WTC11 (cell line): ENCODE measurements at regions not wholly inside any gene's neighbourhood (a gene's known extent, or its start where the extent isn't known, plus 50 kb on each side); places are given as distances from the start of the nearest gene placed in this dataset.

Source experiments
- ATAC-seq: fragments of 200-7000 bp; cut with Tn5 transposase; 2 replicates; pipeline ENCODE4 v1.10.0; 2021; ENCODE audit warnings: mild to moderate bottlenecking, moderate library complexity
- CTCF ChIA-PET: fragments of 300-600 bp; sonication (Branson Sonifier 250); formaldehyde crosslinking; loops from one replicate; lab custom pipeline; 2021; ENCODE audit warnings: antibody characterized with exemption; lab: Charles Lee
- POLR2A ChIA-PET: fragments of 350-600 bp; sonication (Branson Sonifier 250); formaldehyde crosslinking; loops from one replicate; lab custom pipeline; 2021; ENCODE audit warnings: antibody characterized with exemption; lab: Charles Lee
- DNase-seq: peaks from one replicate; pipeline ENCODE4 v3.0.0; 2021; ENCODE audit warnings: low spot score
- H3K27ac Mint-ChIP-seq: 2 replicates; pipeline ENCODE4 v1.8.0; 2021; ENCODE audit warnings: mixed read lengths
- H3K27me3 Mint-ChIP-seq: 2 replicates; pipeline ENCODE4 v1.8.0; 2021; ENCODE audit warnings: low read depth, mild to moderate bottlenecking, moderate library complexity, mixed read lengths
- H3K36me3 Mint-ChIP-seq: 2 replicates; pipeline ENCODE4 v1.8.0; 2021; ENCODE audit warnings: mixed read lengths
- H3K4me1 Mint-ChIP-seq: 2 replicates; pipeline ENCODE4 v1.8.0; 2022; ENCODE audit warnings: mixed read lengths
- H3K4me3 Mint-ChIP-seq: 2 replicates; pipeline ENCODE4 v1.8.0; 2021; ENCODE audit warnings: mild to moderate bottlenecking, moderate library complexity, mixed read lengths
- H3K9me3 Mint-ChIP-seq: 2 replicates; pipeline ENCODE4 v1.8.0; 2021; ENCODE audit warnings: mixed read lengths
- CBFB ChIP-seq: sonication (generic); formaldehyde crosslinking; IDR thresholded peaks from 2 replicates; pipeline ENCODE4 v1.8.1; 2022; ENCODE audit warnings: mild to moderate bottlenecking, low read depth, missing genetic modification reagents
- ESRRA ChIP-seq: sonication (generic); formaldehyde crosslinking; IDR thresholded peaks from 2 replicates; pipeline ENCODE4 v1.8.1; 2022; ENCODE audit warnings: mild to moderate bottlenecking, missing genetic modification reagents, borderline replicate concordance
- ETV6 ChIP-seq: sonication (generic); formaldehyde crosslinking; IDR thresholded peaks from 2 replicates; pipeline ENCODE4 v1.8.1; 2022; ENCODE audit warnings: mild to moderate bottlenecking, missing genetic modification reagents
- HMGA2 ChIP-seq: fragments of 250-450 bp; sonication (Bioruptor Pico); IDR thresholded peaks from 2 replicates; pipeline ENCODE4 v1.4.0; 2021; ENCODE audit warnings: mild to moderate bottlenecking, moderate library complexity
- NFATC4 ChIP-seq: fragments of 250-450 bp; sonication (Bioruptor Pico); IDR thresholded peaks from 2 replicates; pipeline ENCODE4 v1.9.0; 2021; ENCODE audit warnings: mild to moderate bottlenecking
- NR1H2 ChIP-seq: sonication (generic); formaldehyde crosslinking; IDR thresholded peaks from 2 replicates; pipeline ENCODE4 v1.9.0; 2021; ENCODE audit warnings: mild to moderate bottlenecking, moderate library complexity, missing genetic modification reagents
- NR2C2 ChIP-seq: sonication (generic); formaldehyde crosslinking; IDR thresholded peaks from 2 replicates; pipeline ENCODE4 v1.8.0; 2022; ENCODE audit warnings: mild to moderate bottlenecking, missing genetic modification reagents
- NR3C1 ChIP-seq: sonication (generic); formaldehyde crosslinking; conservative IDR thresholded peaks from 2 replicates; pipeline ENCODE4 v1.8.1; 2023; ENCODE audit warnings: low read depth, mild to moderate bottlenecking, missing genetic modification reagents
- SMAD4 ChIP-seq: sonication (generic); formaldehyde crosslinking; IDR thresholded peaks from 2 replicates; pipeline ENCODE4 v1.8.0; 2022; ENCODE audit warnings: mild to moderate bottlenecking, missing genetic modification reagents
- SP1 ChIP-seq: sonication (generic); formaldehyde crosslinking; conservative IDR thresholded peaks from 2 replicates; pipeline ENCODE4 v1.8.1; 2022; ENCODE audit warnings: missing genetic modification reagents
- TCF7 ChIP-seq: sonication (generic); formaldehyde crosslinking; IDR thresholded peaks from 2 replicates; pipeline ENCODE4 v1.8.0; 2022; ENCODE audit warnings: mild to moderate bottlenecking, low read depth, missing genetic modification reagents, moderate library complexity
- TEAD4 ChIP-seq: sonication (generic); formaldehyde crosslinking; IDR thresholded peaks from 2 replicates; pipeline ENCODE4 v1.8.0; 2022; ENCODE audit warnings: mild to moderate bottlenecking, missing genetic modification reagents
- ZNF138 ChIP-seq: sonication (generic); formaldehyde crosslinking; conservative IDR thresholded peaks from 2 replicates; pipeline ENCODE4 v1.8.1; 2022; ENCODE audit warnings: mild to moderate bottlenecking, moderate library complexity, missing genetic modification reagents
- ZNF416 ChIP-seq: fragments of 250-450 bp; sonication (Bioruptor Pico); IDR thresholded peaks from 2 replicates; pipeline ENCODE4 v1.9.0; 2021; ENCODE audit warnings: mild to moderate bottlenecking, inconsistent platforms
- ZNF671 ChIP-seq: fragments of 250-450 bp; sonication (Bioruptor Pico); IDR thresholded peaks from 2 replicates; pipeline ENCODE4 v1.8.0; 2021; ENCODE audit warnings: mild to moderate bottlenecking
- TF ChIP-seq, protein P1 (sequence below): sonication (generic); formaldehyde crosslinking; IDR thresholded peaks from 2 replicates; pipeline ENCODE4 v1.8.0; 2022; ENCODE audit warnings: mild to moderate bottlenecking, missing genetic modification reagents
- TF ChIP-seq, protein P2 (sequence below): sonication (generic); formaldehyde crosslinking; IDR thresholded peaks from 2 replicates; pipeline ENCODE4 v1.8.0; 2022; ENCODE audit warnings: mild to moderate bottlenecking, missing genetic modification reagents
- TF ChIP-seq, protein P3 (sequence below): fragments of 250-450 bp; sonication (Bioruptor Pico); conservative IDR thresholded peaks from 2 replicates; pipeline ENCODE4 v1.9.0; 2021; ENCODE audit warnings: mild to moderate bottlenecking
- TF ChIP-seq, protein P4 (sequence below): sonication (generic); formaldehyde crosslinking; IDR thresholded peaks from 2 replicates; pipeline ENCODE4 v1.8.1; 2023; ENCODE audit warnings: mild to moderate bottlenecking, missing genetic modification reagents
- TF ChIP-seq, protein P5 (sequence below): sonication (generic); formaldehyde crosslinking; conservative IDR thresholded peaks from 2 replicates; pipeline ENCODE4 v1.8.1; 2023; ENCODE audit warnings: mild to moderate bottlenecking, low read depth, missing genetic modification reagents, moderate library complexity
- TF ChIP-seq, protein P6 (sequence below): sonication (generic); formaldehyde crosslinking; conservative IDR thresholded peaks from 2 replicates; pipeline ENCODE4 v1.8.1; 2022; ENCODE audit warnings: mild to moderate bottlenecking, missing genetic modification reagents
- TF ChIP-seq, protein P7 (sequence below): sonication (generic); formaldehyde crosslinking; IDR thresholded peaks from 2 replicates; pipeline ENCODE4 v1.8.1; 2022; ENCODE audit warnings: mild to moderate bottlenecking, missing genetic modification reagents, moderate library complexity, borderline replicate concordance

DNA sequence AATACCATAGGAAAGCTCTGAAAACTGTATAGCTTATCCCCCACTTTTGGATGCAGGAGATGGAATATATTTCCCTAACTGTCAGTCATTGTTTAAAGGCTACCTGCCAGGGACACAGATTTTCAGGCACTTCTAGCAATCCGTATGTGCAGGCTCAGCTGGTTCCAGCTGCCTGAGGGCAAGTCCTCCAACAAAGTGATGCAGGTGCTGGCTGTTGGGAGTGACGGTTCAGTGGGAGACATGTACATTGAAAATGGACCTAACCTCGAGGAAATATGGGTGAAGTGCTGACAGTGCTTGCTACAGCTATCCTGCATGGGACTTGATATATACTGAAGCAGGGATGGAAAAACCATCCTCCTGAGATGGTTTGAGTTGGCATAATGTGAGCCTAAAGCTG, 153.1 kb upstream of the GAP43 start:
- H3K36me3 Mint-ChIP-seq = 0 out of 2 replicates have a peak, but pooled peaks cover 3% of the 10 kb centered on the region
- no peak for DNase-seq
- no peak overlapping the region for H3K27ac Mint-ChIP-seq
- CTCF ChIA-PET = no interaction called here
- H3K4me1 Mint-ChIP-seq = peaks cover 7% of the 10 kb centered on the region
- ATAC-seq = no peak; the same call in 1 of the 2 replicates
- POLR2A ChIA-PET = no interaction called here
- no peaks in the 10 kb centered on the region for H3K27me3 Mint-ChIP-seq
- no peak for TF ChIP-seq SP1 (CRISPR knock-in tag)
- TF ChIP-seq ESRRA (CRISPR knock-in tag) = no peak
- TF ChIP-seq, protein P1, sequence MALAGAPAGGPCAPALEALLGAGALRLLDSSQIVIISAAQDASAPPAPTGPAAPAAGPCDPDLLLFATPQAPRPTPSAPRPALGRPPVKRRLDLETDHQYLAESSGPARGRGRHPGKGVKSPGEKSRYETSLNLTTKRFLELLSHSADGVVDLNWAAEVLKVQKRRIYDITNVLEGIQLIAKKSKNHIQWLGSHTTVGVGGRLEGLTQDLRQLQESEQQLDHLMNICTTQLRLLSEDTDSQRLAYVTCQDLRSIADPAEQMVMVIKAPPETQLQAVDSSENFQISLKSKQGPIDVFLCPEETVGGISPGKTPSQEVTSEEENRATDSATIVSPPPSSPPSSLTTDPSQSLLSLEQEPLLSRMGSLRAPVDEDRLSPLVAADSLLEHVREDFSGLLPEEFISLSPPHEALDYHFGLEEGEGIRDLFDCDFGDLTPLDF = no peak
- no peak for TF ChIP-seq NR2C2 (CRISPR knock-in tag)
- no peak for TF ChIP-seq ZNF671 (CRISPR knock-in tag)
- TF ChIP-seq HMGA2 (CRISPR knock-in tag) = no peak
- TF ChIP-seq, protein P2, sequence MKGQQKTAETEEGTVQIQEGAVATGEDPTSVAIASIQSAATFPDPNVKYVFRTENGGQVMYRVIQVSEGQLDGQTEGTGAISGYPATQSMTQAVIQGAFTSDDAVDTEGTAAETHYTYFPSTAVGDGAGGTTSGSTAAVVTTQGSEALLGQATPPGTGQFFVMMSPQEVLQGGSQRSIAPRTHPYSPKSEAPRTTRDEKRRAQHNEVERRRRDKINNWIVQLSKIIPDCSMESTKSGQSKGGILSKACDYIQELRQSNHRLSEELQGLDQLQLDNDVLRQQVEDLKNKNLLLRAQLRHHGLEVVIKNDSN (CRISPR knock-in tag) = no peak
- TF ChIP-seq NFATC4 (CRISPR knock-in tag) = no peak
- no peak for TF ChIP-seq ETV6
- no peak for TF ChIP-seq TCF7 (CRISPR knock-in tag)
- TF ChIP-seq, protein P3, sequence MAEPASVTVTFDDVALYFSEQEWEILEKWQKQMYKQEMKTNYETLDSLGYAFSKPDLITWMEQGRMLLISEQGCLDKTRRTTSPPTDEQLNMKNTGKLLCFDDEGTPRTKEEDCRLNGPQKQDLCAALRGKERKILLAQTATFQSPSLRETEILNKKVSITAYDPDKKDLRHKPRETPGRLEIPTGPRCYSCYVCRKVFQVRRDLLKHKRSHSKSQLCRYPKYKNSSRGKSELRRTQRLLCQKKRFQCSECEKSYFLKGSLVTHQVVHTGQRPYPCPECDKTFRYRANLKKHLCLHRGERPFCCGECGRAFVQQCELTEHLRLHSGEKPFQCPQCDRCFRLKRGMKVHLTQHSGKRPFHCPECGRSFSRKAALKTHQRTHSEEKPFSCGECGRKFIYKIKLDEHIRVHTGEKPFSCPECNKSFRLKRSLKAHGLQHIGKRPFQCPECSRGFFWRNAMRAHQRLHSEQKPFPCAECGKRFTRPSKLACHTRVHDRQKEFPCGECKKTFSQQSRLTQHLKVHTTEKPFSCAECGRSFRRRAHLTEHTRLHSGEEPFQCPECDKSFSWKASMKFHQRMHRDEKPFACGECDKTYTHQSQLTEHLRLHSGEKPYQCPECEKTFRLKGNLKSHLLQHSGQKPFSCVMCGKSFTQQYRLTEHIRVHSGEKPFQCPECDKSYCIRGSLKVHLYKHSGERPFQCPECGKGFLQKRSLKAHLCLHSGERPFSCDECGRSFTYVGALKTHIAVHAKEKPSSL = no peak
- TF ChIP-seq CBFB (CRISPR knock-in tag) = no peak
- no peak for TF ChIP-seq NR1H2
- TF ChIP-seq TEAD4 (CRISPR knock-in tag) = no peak
- no peak for TF ChIP-seq NR3C1 (CRISPR knock-in tag)
- peaks cover 4% of the 10 kb centered on the region for H3K9me3 Mint-ChIP-seq
- no peak overlapping the region for H3K4me3 Mint-ChIP-seq

DNA sequence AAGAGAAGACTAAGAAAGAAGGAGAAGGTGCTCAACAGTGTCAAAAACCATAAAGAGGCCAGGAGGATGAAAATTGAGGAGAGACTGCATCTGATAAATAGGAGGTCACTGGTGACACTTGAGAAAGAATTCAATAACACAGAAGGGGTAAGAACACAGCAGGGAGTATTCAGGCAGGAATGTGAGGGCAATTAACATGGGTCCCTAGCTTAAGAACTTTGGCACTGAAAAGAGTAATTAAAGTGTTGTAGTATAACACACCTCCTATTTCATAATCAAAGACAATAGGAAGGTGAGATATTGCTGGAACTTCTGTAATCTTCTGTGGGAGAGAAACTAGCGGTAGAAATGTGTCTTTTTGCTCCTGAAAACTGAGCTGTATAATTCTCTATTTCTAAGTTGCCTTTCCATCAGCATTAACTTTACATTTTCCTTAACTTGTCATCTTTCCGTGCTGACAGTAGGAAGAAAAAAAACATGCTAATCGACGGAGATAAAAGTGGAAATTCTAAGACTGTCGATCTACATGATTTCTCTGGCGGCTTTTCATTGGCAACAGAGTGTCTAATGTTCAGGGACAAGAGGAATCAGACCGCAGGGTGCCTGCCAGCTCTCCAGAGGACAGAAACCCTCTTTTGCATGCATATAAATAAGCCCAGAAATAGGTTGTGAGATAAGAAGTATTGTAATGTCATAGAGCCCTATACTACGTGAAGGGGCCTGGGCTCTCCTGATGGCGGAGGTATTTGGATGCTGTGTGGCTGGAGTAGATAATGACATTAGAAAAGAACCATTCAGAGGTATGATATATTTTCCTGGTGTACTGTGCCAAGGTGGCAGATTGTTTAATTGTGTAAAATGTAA, 147.9 kb upstream of the GAP43 start:
- Mint-ChIP-seq H3K9me3 (no peaks in the 10 kb centered on the region), H3K27ac (no peak overlapping the region), H3K4me3 (no peak overlapping the region), H3K4me1 (peaks cover 12% of the 10 kb centered on the region), H3K27me3 (no peaks in the 10 kb centered on the region), H3K36me3 (no peaks in the 10 kb centered on the region)
- ChIA-PET POLR2A (no interaction called here), CTCF (no interaction called here)
- DNase-seq (no peak), ATAC-seq (peak; percentile 58)
- TF ChIP-seq, protein P4, sequence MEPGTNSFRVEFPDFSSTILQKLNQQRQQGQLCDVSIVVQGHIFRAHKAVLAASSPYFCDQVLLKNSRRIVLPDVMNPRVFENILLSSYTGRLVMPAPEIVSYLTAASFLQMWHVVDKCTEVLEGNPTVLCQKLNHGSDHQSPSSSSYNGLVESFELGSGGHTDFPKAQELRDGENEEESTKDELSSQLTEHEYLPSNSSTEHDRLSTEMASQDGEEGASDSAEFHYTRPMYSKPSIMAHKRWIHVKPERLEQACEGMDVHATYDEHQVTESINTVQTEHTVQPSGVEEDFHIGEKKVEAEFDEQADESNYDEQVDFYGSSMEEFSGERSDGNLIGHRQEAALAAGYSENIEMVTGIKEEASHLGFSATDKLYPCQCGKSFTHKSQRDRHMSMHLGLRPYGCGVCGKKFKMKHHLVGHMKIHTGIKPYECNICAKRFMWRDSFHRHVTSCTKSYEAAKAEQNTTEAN (CRISPR knock-in tag) = no peak
- no peak for TF ChIP-seq TEAD4 (CRISPR knock-in tag)
- TF ChIP-seq SMAD4 (CRISPR knock-in tag) = no peak
- no peak for TF ChIP-seq TCF7 (CRISPR knock-in tag)
- TF ChIP-seq ZNF138 (CRISPR knock-in tag) = no peak

DNA sequence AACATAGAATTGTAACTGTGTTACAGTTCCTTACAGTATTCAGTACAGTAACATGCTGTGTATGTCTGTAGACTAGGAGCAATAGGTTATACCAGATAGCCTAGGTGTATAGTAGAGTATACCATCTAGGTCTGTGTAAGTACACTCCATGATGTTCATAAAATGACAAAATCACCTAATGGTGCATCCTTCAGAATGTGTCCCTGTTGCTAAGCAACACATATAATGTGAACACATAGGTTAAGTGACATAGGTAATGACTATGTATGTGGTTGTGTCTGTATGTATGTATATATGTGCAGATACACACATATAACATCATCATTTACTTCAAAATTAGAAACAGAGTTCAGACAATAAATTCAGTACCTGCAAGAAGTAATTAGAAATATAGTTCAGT, 146.8 kb upstream of the GAP43 start:
- ChIA-PET CTCF (no interaction called here), POLR2A (no interaction called here)
- H3K27ac Mint-ChIP-seq = no peak overlapping the region
- no peaks in the 10 kb centered on the region for H3K9me3 Mint-ChIP-seq
- ATAC-seq = no peak
- H3K4me3 Mint-ChIP-seq = no peak overlapping the region
- no peaks in the 10 kb centered on the region for H3K27me3 Mint-ChIP-seq
- DNase-seq = no peak
- no peaks in the 10 kb centered on the region for H3K36me3 Mint-ChIP-seq
- H3K4me1 Mint-ChIP-seq = peaks cover 12% of the 10 kb centered on the region
- TF ChIP-seq ZNF416 (CRISPR knock-in tag) (no peak), ZNF138 (CRISPR knock-in tag) (no peak)
- TF ChIP-seq, protein P5, sequence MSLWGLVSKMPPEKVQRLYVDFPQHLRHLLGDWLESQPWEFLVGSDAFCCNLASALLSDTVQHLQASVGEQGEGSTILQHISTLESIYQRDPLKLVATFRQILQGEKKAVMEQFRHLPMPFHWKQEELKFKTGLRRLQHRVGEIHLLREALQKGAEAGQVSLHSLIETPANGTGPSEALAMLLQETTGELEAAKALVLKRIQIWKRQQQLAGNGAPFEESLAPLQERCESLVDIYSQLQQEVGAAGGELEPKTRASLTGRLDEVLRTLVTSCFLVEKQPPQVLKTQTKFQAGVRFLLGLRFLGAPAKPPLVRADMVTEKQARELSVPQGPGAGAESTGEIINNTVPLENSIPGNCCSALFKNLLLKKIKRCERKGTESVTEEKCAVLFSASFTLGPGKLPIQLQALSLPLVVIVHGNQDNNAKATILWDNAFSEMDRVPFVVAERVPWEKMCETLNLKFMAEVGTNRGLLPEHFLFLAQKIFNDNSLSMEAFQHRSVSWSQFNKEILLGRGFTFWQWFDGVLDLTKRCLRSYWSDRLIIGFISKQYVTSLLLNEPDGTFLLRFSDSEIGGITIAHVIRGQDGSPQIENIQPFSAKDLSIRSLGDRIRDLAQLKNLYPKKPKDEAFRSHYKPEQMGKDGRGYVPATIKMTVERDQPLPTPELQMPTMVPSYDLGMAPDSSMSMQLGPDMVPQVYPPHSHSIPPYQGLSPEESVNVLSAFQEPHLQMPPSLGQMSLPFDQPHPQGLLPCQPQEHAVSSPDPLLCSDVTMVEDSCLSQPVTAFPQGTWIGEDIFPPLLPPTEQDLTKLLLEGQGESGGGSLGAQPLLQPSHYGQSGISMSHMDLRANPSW (CRISPR knock-in tag) = no peak
- TF ChIP-seq, protein P6, sequence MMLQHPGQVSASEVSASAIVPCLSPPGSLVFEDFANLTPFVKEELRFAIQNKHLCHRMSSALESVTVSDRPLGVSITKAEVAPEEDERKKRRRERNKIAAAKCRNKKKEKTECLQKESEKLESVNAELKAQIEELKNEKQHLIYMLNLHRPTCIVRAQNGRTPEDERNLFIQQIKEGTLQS (CRISPR knock-in tag) = no peak
- TF ChIP-seq, protein P7, sequence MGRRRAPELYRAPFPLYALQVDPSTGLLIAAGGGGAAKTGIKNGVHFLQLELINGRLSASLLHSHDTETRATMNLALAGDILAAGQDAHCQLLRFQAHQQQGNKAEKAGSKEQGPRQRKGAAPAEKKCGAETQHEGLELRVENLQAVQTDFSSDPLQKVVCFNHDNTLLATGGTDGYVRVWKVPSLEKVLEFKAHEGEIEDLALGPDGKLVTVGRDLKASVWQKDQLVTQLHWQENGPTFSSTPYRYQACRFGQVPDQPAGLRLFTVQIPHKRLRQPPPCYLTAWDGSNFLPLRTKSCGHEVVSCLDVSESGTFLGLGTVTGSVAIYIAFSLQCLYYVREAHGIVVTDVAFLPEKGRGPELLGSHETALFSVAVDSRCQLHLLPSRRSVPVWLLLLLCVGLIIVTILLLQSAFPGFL = no peak
